GM21737 (cell line): ENCODE measurements at regions not wholly inside any gene's neighbourhood (a gene's known extent, or its start where the extent isn't known, plus 50 kb on each side); places are given as distances from the start of the nearest gene placed in this dataset.

ENCODE experiments used
- ATAC-seq: cut with Tn5 transposase; IDR thresholded peaks from one replicate; pipeline ENCODE4 v1.9.1; 2021; ENCODE audit warnings: mild to moderate bottlenecking, moderate library complexity; ENCODE audit not compliant: unreplicated experiment

GRCh38 chr7:124692425-124692824, 73.2 kb downstream of the GPR37 start:
- ATAC-seq: no peak

GRCh38 chr7:124690840-124691239, 74.8 kb downstream of the GPR37 start:
- no peak for ATAC-seq

DNA sequence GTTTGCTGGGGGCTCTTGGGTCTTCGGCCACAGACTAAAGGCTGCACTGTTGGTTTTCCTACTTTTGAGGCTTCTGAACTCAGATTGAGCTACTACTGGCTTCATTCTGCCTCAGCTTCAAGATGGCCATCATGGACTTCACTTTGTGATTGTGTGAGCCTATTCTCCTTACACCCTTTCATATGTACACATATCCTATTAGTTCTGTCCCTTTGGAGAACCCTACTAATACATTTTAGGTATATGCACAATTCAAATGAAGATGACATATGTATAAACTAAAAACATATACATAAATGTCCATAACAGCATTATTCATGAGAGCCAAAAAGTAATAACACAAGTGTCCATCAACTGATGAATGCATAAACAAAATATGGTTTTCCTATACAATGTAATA, 75.7 kb downstream of the GPR37 start:
- ATAC-seq: no peak

GRCh38 chr7:124689523-124689922, 76.1 kb downstream of the GPR37 start:
- ATAC-seq: no peak

DNA sequence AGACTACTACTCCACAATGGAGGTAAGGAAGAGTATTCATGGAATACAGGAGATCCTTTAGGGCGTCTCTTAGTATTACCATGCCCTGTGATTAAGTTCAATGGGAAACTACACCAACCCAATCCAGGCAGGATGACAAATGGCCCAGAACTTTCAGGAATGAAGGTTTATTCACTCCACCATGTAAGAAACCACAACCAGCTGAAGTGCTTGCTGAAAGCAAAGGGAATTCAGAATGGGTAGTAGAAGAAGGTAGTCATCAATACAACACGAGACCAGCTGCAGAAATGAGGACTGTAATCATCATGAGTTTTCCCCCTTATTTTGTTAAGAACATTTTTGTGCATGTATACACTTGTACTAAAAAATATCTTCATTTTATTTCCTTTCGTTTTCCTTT, 76.6 kb downstream of the GPR37 start:
- no peak for ATAC-seq

- ATAC-seq: no peak
Observed at GRCh38 chr7:124686543-124687171, 78.9 kb downstream of the GPR37 start.

GRCh38 chr7:124681946-124682345, 83.6 kb downstream of the GPR37 start:
- ATAC-seq: no peak

DNA sequence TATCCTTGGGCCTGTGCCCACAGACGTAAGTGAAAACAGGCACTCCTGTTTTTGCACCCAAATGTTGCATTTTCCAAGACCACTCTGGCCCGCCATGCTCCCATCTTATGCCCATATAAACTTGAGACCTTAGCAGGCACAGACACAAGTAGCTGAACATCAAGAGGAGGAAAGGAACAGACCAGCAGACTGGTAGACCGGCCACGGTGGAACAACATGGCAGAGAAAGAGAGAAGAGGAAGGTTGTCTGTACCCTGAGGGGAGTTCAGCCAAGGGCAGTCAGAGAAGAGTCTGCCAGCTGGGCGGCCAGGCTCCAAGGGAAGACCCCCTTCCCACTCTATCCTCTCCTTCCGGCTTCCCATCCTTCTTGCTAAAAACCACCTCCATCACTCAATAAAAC, 85.3 kb downstream of the GPR37 start:
- ATAC-seq: no peak

GRCh38 chr7:124679586-124680225, 85.9 kb downstream of the GPR37 start:
- ATAC-seq: no peak

DNA sequence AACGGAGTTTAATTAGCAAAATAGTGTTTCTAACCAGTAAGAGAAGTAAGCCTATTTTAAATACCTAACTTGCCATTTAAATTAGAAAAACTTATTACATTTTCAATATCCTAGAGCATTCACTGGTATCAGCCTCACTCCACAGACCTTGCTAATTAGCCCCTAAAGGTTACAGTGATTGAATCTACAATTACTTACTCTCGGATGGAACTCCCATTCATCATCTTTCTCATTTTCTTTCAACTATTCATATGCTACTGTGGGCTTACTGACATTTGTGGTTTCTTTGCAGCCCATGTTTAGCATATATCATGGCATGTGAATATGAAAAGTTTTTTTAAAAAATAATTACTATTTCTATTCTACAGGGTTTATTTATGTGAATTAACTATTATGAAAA, 86.4 kb downstream of the GPR37 start:
- ATAC-seq: no peak

DNA sequence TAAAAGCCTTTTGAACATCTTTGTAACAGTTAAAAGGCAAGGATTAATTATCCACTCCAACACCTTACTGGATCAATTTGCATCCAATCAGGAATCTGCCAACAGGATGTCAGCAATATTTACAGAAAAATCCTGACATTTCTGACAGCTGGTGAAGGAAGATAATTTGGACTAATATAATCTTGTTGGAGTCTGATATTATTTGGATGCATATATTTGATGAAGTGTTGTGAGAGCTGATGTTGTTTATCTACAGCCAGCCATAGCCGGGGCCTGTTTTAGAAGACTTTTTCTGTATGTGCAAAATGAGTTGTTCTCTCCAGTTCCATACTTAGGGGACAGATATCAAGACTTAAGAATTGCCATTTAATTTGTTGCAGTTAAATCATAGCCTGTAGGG, 91.1 kb downstream of the GPR37 start:
- no peak for ATAC-seq

DNA sequence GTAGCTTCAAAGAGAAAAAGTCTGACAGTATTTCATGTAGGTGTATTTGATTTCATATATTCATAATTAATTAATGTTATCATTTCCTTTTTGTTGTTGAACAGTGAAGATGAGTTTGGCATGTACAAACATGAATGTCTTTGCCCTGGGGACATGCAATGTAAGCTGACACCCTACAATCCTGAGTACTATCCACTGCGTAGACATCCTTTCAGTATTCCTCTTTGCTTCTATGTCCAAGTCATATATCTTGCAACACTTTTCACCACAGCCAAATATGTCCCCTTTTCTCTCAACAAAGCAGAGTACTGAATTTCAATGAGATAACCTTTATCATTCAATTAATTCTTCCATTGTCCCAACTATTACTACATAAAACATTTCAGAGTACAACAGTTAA, 93.6 kb downstream of the GPR37 start:
- ATAC-seq: no peak

DNA sequence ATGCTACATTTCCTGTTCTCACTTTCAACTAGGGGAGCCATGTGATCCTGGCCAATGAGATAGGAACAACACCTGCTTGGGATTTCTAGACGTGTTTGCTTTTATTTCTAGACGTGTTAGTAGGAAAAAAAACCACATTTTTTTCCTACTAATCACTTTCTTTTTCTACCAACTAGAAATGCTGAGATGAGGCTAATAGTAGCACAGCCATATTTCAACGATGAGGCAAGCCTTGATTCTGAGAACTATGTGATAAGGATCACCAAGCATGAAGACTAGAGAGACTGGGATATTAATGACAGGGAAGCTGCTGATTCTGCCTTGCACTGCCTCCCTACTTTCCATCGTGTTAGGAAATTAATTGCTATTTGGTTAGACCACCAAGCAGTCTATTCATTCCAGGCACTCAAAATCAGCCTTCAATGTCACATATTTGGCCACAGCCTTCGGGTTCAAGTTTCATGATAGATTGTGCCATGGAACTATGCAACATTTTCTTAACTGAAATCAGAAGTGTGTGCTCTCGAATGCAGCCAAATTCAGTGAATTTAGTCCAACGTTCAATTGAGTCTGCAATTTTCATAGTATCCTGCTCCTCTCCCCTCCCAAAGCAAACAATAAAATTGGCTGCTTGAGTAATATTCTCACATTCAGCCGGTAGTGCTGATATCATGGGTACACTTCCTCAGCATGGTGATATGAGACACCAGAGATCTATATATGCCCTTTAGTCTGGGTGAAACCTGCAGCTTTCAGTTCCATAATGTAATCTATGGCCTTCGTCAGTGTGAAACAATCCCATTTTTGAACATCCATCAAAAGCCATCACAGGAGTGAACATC, 98.1 kb downstream of the GPR37 start:
- ATAC-seq: no peak

- no peak for ATAC-seq
Observed at GRCh38 chr7:124662937-124663336, 102.7 kb downstream of the GPR37 start.

DNA sequence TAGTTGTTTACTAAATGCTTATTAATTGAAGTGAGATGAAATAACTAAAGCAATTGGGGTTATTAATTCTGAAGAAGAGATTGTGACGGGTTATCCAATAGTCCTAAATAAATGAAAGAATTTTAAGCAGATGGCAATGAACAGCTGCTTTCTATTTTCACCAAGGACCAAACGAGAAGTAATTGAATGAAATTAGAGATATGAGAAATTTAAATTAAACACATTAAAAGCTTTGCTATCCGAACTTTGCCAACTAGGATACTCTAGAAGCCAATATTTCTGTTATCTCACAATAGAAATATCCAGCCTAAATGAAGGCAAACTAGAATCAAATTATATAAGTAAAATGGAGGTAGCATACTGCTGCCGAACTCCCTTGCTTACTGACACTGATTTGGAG, 103.2 kb downstream of the GPR37 start:
- no peak for ATAC-seq

DNA sequence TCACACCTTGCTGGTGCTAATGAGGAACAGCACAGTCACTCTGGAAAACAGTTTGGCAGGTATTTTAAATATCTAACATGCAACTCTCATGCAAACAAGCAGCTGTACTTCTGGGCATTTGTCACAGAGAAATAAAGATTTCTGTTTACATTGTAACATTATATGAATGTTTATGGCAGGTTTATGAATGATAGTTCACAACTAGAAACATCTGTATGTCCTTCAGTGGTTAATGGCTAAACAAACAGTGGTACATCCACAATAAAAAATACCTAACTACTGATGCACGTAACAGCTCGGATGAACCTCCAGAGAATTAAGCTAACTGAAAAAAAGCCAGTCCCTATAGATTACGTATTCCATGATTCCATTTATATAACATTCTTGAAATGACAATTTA, 109.6 kb downstream of the GPR37 start:
- ATAC-seq: no peak

GRCh38 chr7:124652237-124652636, 113.4 kb downstream of the GPR37 start:
- ATAC-seq: no peak

GRCh38 chr7:124651136-124651535, 114.5 kb downstream of the GPR37 start:
- no peak for ATAC-seq

- ATAC-seq: no peak
Observed at GRCh38 chr7:124649397-124650014, 116.1 kb downstream of the GPR37 start.

GRCh38 chr7:124647630-124648306, 117.8 kb downstream of the GPR37 start:
- ATAC-seq: no peak

GRCh38 chr7:124645704-124646103, 119.9 kb downstream of the GPR37 start:
- ATAC-seq: no peak
